ENCODE measurements at regions not wholly inside any gene's neighbourhood (a gene's known extent, or its start where the extent isn't known, plus 50 kb on each side); places are given as distances from the start of the nearest gene placed in this dataset.
A peak's percentile ranks its signal among the peaks of the same experiment; 100 is the strongest.

- no peaks in the 10 kb centered on the region for H3K36me3 Mint-ChIP-seq (ENCODE audit: insufficient read depth)
- H3K4me3 Mint-ChIP-seq: no peak overlapping the region
- no peak for ATAC-seq (replicated peaks; ENCODE audit: extremely low read depth, poor library complexity, severe bottlenecking)
- no peaks in the 10 kb centered on the region for H3K27me3 Mint-ChIP-seq
- H3K9me3 Mint-ChIP-seq: no peaks in the 10 kb centered on the region
- peak overlapping the region; percentile 67 for H3K27ac Mint-ChIP-seq (ENCODE audit: low read depth)
- peaks cover 29% of the 10 kb centered on the region for H3K4me1 Mint-ChIP-seq
- DNase-seq (ENCODE audit: low spot score in 2 of 2): no peak
Observed at GRCh38 chr14:97543221-97543620, 746.0 kb downstream of the VRK1 start.

GRCh38 chr14:97543816-97544215 is 746.6 kb downstream of the VRK1 start:
- Mint-ChIP-seq H3K4me3 (no peak overlapping the region), H3K36me3 (ENCODE audit: insufficient read depth) (no peaks in the 10 kb centered on the region), H3K27me3 (no peaks in the 10 kb centered on the region), H3K4me1 (peaks cover 23% of the 10 kb centered on the region), H3K27ac (ENCODE audit: low read depth) (peak overlapping the region; percentile 67), H3K9me3 (no peaks in the 10 kb centered on the region)
- DNase-seq (ENCODE audit: low spot score in 2 of 2) (no peak), ATAC-seq (replicated peaks; ENCODE audit: extremely low read depth, poor library complexity, severe bottlenecking) (no peak)

DNA sequence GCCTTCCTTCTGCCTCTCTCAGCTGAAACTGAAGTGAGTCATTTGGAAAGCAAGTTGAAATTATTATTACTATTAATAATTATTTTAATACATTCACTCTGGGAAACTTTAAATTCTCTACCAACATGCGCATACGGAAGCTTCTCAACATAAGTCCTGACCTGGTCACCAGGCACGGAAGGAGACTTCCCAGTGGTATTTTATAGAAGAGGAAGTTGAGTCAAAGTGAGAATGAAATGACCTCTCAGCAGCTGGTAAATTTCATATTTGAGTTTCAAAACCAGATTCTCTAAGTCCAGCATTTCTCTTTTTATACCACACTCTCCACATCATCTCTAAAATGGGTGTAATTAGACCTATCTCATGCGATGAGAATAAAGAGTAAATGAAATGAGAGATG is 747.4 kb downstream of the VRK1 start:
- no peak overlapping the region for H3K27ac Mint-ChIP-seq (ENCODE audit: low read depth)
- H3K36me3 Mint-ChIP-seq (ENCODE audit: insufficient read depth): no peaks in the 10 kb centered on the region
- peaks cover 18% of the 10 kb centered on the region for H3K4me1 Mint-ChIP-seq
- DNase-seq (ENCODE audit: low spot score in 2 of 2) (no peak), ATAC-seq (replicated peaks; ENCODE audit: extremely low read depth, poor library complexity, severe bottlenecking) (no peak)
- H3K27me3 Mint-ChIP-seq: no peaks in the 10 kb centered on the region
- no peak overlapping the region for H3K4me3 Mint-ChIP-seq
- H3K9me3 Mint-ChIP-seq: no peaks in the 10 kb centered on the region

GRCh38 chr14:97546491-97547230 is 749.5 kb downstream of the VRK1 start:
- Mint-ChIP-seq H3K27ac (ENCODE audit: low read depth) (no peak overlapping the region), H3K4me1 (peaks cover 18% of the 10 kb centered on the region), H3K27me3 (no peaks in the 10 kb centered on the region), H3K4me3 (no peak overlapping the region), H3K36me3 (ENCODE audit: insufficient read depth) (no peaks in the 10 kb centered on the region), H3K9me3 (no peaks in the 10 kb centered on the region)
- DNase-seq (ENCODE audit: low spot score in 2 of 2) (no peak), ATAC-seq (replicated peaks; ENCODE audit: extremely low read depth, poor library complexity, severe bottlenecking) (no peak)

DNA sequence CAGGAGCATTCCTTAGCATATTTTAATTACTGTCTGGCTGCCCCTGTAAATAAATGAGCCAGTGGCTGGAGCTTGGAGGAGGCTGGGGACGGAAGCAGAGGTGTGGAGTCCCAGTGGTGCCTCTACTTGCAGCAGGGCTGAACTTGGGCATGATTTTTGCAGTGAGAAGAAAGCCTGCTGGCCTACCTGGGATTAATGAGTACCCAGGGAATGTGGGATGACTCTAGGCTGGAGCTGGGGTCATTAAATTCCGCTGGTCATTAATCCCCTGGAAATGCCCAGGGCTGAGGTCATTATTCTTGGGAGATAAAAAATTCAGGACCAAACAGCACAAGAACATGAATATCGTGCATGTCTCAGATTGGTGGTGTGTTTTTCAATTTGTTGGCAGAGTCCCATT is 753.3 kb downstream of the VRK1 start:
- DNase-seq (ENCODE audit: low spot score in 2 of 2) (no peak), ATAC-seq (replicated peaks; ENCODE audit: extremely low read depth, poor library complexity, severe bottlenecking) (no peak)
- H3K9me3 Mint-ChIP-seq: no peaks in the 10 kb centered on the region
- H3K27me3 Mint-ChIP-seq: no peaks in the 10 kb centered on the region
- no peak overlapping the region for H3K27ac Mint-ChIP-seq (ENCODE audit: low read depth)
- peaks cover 5% of the 10 kb centered on the region for H3K4me1 Mint-ChIP-seq
- H3K4me3 Mint-ChIP-seq: no peak overlapping the region
- H3K36me3 Mint-ChIP-seq (ENCODE audit: insufficient read depth): no peaks in the 10 kb centered on the region

- Mint-ChIP-seq H3K4me3 (no peak overlapping the region), H3K27me3 (no peaks in the 10 kb centered on the region), H3K4me1 (peaks cover 5% of the 10 kb centered on the region), H3K27ac (ENCODE audit: low read depth) (no peak overlapping the region), H3K9me3 (peaks cover 9% of the 10 kb centered on the region), H3K36me3 (ENCODE audit: insufficient read depth) (no peaks in the 10 kb centered on the region)
- ATAC-seq (replicated peaks; ENCODE audit: extremely low read depth, poor library complexity, severe bottlenecking) (no peak), DNase-seq (ENCODE audit: low spot score in 2 of 2) (no peak)
Observed at GRCh38 chr14:97554597-97554996, 757.4 kb downstream of the VRK1 start.

DNA sequence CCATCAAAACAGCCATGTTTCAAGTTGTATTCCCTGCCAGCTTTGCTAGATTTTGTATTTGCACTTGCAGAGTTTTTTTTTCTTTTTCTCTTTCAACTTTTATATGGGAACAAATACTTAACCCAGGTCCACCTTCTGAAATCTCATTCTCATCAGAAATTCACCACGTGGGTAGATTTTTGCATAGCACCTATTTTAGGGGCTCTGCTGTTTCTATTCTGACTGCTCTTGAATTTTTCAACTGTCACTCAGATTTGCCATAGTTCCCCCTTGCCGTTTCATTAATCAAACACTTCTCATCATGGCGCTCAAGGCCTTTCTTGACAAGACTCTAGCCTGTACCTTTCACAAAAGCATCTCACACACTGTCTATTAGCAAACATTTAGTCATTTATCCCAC is 767.2 kb downstream of the VRK1 start:
- H3K27ac Mint-ChIP-seq (ENCODE audit: low read depth): no peak overlapping the region
- H3K9me3 Mint-ChIP-seq: peaks cover 11% of the 10 kb centered on the region
- DNase-seq (ENCODE audit: low spot score in 2 of 2) (no peak), ATAC-seq (replicated peaks; ENCODE audit: extremely low read depth, poor library complexity, severe bottlenecking) (no peak)
- H3K27me3 Mint-ChIP-seq: no peaks in the 10 kb centered on the region
- no peak overlapping the region for H3K4me3 Mint-ChIP-seq
- no peaks in the 10 kb centered on the region for H3K36me3 Mint-ChIP-seq (ENCODE audit: insufficient read depth)
- H3K4me1 Mint-ChIP-seq: no peaks in the 10 kb centered on the region

DNA sequence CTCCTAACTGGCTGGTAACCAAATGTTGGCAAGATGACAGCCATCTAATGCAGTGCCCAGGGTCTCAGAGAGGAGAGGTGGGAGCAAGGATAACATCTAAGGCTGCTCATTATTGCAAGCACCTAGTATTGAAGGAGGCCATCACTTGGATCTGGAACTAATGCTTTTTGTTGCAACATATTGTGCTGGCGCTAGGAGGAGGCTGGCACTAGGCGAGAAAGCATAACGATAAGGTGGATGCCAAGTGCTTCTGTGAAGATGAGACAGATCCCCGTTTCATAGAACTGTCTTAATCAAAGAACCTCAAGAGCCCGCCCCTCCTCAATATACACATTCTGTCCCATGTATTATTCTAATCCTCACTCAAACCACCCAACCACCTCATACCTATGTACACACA is 774.0 kb downstream of the VRK1 start:
- Mint-ChIP-seq H3K27me3 (no peaks in the 10 kb centered on the region), H3K9me3 (peaks cover 11% of the 10 kb centered on the region), H3K4me3 (no peak overlapping the region), H3K4me1 (no peaks in the 10 kb centered on the region), H3K27ac (ENCODE audit: low read depth) (no peak overlapping the region), H3K36me3 (ENCODE audit: insufficient read depth) (no peaks in the 10 kb centered on the region)
- DNase-seq (ENCODE audit: low spot score in 2 of 2) (no peak), ATAC-seq (replicated peaks; ENCODE audit: extremely low read depth, poor library complexity, severe bottlenecking) (no peak)

GRCh38 chr14:97571866-97572555 is 774.8 kb downstream of the VRK1 start:
- peaks cover 11% of the 10 kb centered on the region for H3K9me3 Mint-ChIP-seq
- H3K36me3 Mint-ChIP-seq (ENCODE audit: insufficient read depth): no peaks in the 10 kb centered on the region
- H3K4me3 Mint-ChIP-seq: no peak overlapping the region
- DNase-seq (ENCODE audit: low spot score in 2 of 2) (no peak), ATAC-seq (replicated peaks; ENCODE audit: extremely low read depth, poor library complexity, severe bottlenecking) (no peak)
- no peaks in the 10 kb centered on the region for H3K27me3 Mint-ChIP-seq
- H3K27ac Mint-ChIP-seq (ENCODE audit: low read depth): no peak overlapping the region
- no peaks in the 10 kb centered on the region for H3K4me1 Mint-ChIP-seq

DNA sequence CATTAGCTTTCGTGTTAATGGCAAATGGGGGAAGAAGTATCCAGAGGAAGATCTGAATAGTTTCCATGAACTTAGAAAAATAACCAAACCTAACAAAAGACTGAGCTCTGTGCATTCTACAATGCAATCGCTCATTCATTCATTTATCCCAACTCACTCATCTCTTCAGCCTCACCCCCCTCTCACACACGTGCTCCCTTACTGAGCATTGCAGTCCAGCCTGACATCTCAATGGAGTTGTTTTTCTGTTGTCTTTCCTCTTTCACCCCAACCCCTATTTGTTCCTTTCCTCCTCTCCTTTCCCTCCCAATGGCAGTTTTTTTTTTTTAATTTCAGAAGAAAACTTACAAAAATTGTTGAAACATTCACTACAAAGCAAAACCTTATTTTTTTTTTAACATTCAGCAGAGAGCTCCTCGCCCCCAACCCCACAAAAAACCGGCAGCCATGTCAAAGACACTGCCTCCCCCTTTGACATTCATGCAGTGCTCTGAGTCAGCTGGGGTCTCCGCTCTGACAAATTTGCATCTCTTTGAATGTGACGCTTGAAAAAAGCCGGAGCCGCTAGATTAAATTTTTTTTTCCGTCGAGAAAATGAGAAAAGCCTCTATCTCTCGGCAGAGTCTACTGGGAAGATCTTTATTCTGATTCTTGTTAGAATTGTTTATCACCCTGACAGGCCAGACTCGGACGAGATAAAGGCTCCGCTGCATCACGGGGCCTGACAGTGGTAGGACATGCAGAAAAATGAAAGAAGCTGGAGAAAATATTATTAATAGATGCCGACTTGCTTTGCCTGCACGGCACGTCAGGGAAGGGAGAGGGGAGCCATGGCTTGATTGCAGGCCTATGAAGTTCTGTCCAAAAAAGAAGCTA is 775.6 kb downstream of the VRK1 start:
- ATAC-seq (replicated peaks; ENCODE audit: extremely low read depth, poor library complexity, severe bottlenecking): no peak
- no peaks in the 10 kb centered on the region for H3K36me3 Mint-ChIP-seq (ENCODE audit: insufficient read depth)

DNA sequence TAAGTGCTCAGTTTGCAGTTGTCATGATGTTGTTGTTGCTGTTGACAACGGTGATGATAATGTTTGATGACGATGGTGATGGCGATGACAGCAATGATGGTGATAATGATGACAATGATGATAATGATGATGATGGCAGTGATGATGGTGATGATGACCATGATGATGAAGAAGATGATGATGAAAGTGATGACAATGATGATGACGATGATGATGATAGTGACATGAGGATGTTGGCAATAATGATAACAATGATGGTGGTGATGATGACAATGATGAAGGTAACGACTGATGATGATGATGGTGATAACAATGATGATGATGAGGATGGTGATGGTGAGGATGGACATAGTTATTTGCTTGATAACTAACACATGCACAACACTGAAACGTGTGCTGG is 778.5 kb downstream of the VRK1 start:
- H3K4me1 Mint-ChIP-seq: peaks cover 8% of the 10 kb centered on the region
- DNase-seq (ENCODE audit: low spot score in 2 of 2): no peak
- no peak overlapping the region for H3K4me3 Mint-ChIP-seq
- no peaks in the 10 kb centered on the region for H3K27me3 Mint-ChIP-seq
- ATAC-seq (replicated peaks; ENCODE audit: extremely low read depth, poor library complexity, severe bottlenecking): no peak
- H3K36me3 Mint-ChIP-seq (ENCODE audit: insufficient read depth): no peaks in the 10 kb centered on the region
- peaks cover 11% of the 10 kb centered on the region for H3K9me3 Mint-ChIP-seq
- no peak overlapping the region for H3K27ac Mint-ChIP-seq (ENCODE audit: low read depth)

More for the DNA sequence above, 775.6 kb downstream of the VRK1 start:
- peaks cover 11% of the 10 kb centered on the region for H3K9me3 Mint-ChIP-seq
- H3K4me3 Mint-ChIP-seq: no peak overlapping the region
- H3K27ac Mint-ChIP-seq (ENCODE audit: low read depth): no peak overlapping the region
- H3K27me3 Mint-ChIP-seq: no peaks in the 10 kb centered on the region
- DNase-seq (ENCODE audit: low spot score in 2 of 2): no peak
- H3K4me1 Mint-ChIP-seq: no peaks in the 10 kb centered on the region

DNA sequence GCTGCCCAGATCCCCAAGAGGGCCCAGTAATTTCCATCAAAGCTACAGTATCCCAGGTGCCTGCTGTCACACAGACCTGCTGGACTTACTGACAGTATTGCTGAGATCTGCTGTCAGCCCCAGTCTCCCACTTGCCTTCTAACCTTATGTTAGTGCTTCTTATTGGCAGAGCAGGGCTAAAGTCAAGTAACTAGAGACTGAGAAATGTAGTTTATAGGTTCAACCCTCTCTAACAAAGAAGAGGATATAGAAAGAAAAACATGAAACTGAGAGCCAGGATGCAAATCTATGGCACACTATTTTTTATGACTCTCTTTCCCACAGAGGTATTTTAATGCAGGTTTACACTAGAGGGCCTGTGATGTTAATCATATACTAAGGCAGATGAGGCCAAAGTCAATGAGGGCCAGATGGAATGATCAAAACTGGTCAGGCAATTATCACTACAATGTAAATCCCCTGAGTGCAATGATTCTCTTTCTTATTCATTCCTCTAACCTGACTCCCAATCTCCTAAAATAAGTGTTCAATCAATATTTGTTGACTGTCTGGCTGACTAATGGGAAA is 781.9 kb downstream of the VRK1 start:
- Mint-ChIP-seq H3K36me3 (ENCODE audit: insufficient read depth) (no peaks in the 10 kb centered on the region), H3K27ac (ENCODE audit: low read depth) (no peak overlapping the region), H3K9me3 (peaks cover 8% of the 10 kb centered on the region), H3K27me3 (no peaks in the 10 kb centered on the region), H3K4me3 (no peak overlapping the region), H3K4me1 (peaks cover 8% of the 10 kb centered on the region)
- ATAC-seq (replicated peaks; ENCODE audit: extremely low read depth, poor library complexity, severe bottlenecking): no peak
- no peak for DNase-seq (ENCODE audit: low spot score in 2 of 2)

Measured in central memory CD8-positive, alpha-beta T cell (primary cell).